Left lung (tissue), 4 donors: ENCODE measurements at regions not wholly inside any gene's neighbourhood (a gene's known extent, or its start where the extent isn't known, plus 50 kb on each side); places are given as distances from the start of the nearest gene placed in this dataset.
"Not testable (repeated sequence)": the region's sequence is repeated elsewhere in the genome, so short reads cannot be mapped to it uniquely, and the experiment has no call there.

ENCODE experiments used
- ATAC-seq: fragments of 200-7000 bp; cut with Tn5 transposase; one replicate; pipeline ENCODE4 v1.9.1; 2020; ENCODE audit warnings: moderate library complexity
- DNase-seq, 4 donors: peaks; one replicate each; pipeline ENCODE4 v3.0.0-alpha.2; 2013 to 2020
- H3K27ac ChIP-seq, 2 donors: fragments of 200-600 bp; sonication (generic) in 1 of 2; one replicate each; pipeline versions ENCODE4 v1.5.0 to v1.8.0; 2020 to 2021
- H3K27me3 ChIP-seq, 2 donors: fragments of 200-600 bp; sonication (generic) in 1 of 2; one replicate each; pipeline versions ENCODE4 v1.5.0 to v1.8.0; 2020 to 2021
- H3K36me3 ChIP-seq, 2 donors: fragments of 200-600 bp; sonication (generic) in 1 of 2; one replicate each; pipeline versions ENCODE4 v1.5.0 to v1.8.0; 2020 to 2021
- H3K4me1 ChIP-seq, 2 donors: fragments of 200-600 bp; one replicate each; pipeline ENCODE4 v1.8.0; 2021
- H3K4me3 ChIP-seq, 2 donors: fragments of 200-600 bp; sonication (generic) in 1 of 2; one replicate each; pipeline versions ENCODE4 v1.5.0 to v1.8.0; 2020 to 2021; ENCODE audit warnings: mild to moderate bottlenecking in 1 of 2
- H3K9me3 ChIP-seq, 2 donors: fragments of 200-600 bp; sonication (generic) in 1 of 2; one replicate each; pipeline versions ENCODE4 v1.5.0 to v1.8.0; 2020 to 2021
- CTCF ChIP-seq, 2 donors: fragments of 200-600 bp; sonication (generic) in 1 of 2; IDR thresholded peaks; one replicate each; pipeline versions ENCODE4 v1.5.0 to v1.8.0; 2021; ENCODE audit warnings: antibody characterized with exemption in 2 of 2
- intact Hi-C, 2 donors: fragments of 100-400 bp; cut with DNase I; formaldehyde crosslinking; loops; one replicate each; pipeline versions ENCODE4 v1.11.2 to v1.14.2; 2022
- donor health status: DM: no; HTN: yes; CAD: no.
- donor health status: DM: no; HTN: no; CAD: no.

GRCh38 chr3:73827204-73827603 is 202.5 kb upstream of the PDZRN3 start:
- Histone ChIP-seq H3K27me3 (no peaks in the 10 kb centered on the region), H3K36me3 (no peaks in the 10 kb centered on the region), H3K4me3 (no peak overlapping the region), H3K4me1 (no peaks in the 10 kb centered on the region), H3K27ac (no peak overlapping the region), H3K9me3 (no peaks in the 10 kb centered on the region)
- intact Hi-C loops, result no loop called here
- no peak for TF ChIP-seq CTCF (IDR thresholded peaks at IDR 0.05)
- no peak for DNase-seq
- ATAC-seq, result no peak

- H3K4me1 ChIP-seq, DNase-seq, intact Hi-C loops, H3K4me3 ChIP-seq, ATAC-seq, H3K27ac ChIP-seq, H3K27me3 ChIP-seq, H3K9me3 ChIP-seq, H3K36me3 ChIP-seq: not testable (repeated sequence)
Observed at GRCh38 chr3:73820896-73821295, 196.2 kb upstream of the PDZRN3 start.

GRCh38 chr3:73820431-73820830 is 195.7 kb upstream of the PDZRN3 start:
- Histone ChIP-seq H3K27me3 (no peaks in the 10 kb centered on the region), H3K36me3 (no peaks in the 10 kb centered on the region), H3K4me1 (no peaks in the 10 kb centered on the region), H3K27ac (no peak overlapping the region), H3K4me3 (no peak overlapping the region), H3K9me3 (peaks cover 0 to 10% of the 10 kb centered on the region in 2 donors)
- intact Hi-C loops, result no loop called here
- ATAC-seq (no peak), DNase-seq (no peak)
- no peak for TF ChIP-seq CTCF (IDR thresholded peaks at IDR 0.05)

- H3K9me3 ChIP-seq, result no peaks in the 10 kb centered on the region
- intact Hi-C loops, result no loop called here
- H3K27me3 ChIP-seq, result no peaks in the 10 kb centered on the region
- no peaks in the 10 kb centered on the region for H3K4me1 ChIP-seq
- no peaks in the 10 kb centered on the region for H3K36me3 ChIP-seq
- no peak overlapping the region for H3K27ac ChIP-seq
- TF ChIP-seq CTCF (IDR thresholded peaks at IDR 0.05), result no peak
- DNase-seq, result no peak
- ATAC-seq, result no peak
- no peak overlapping the region for H3K4me3 ChIP-seq
Observed at GRCh38 chr3:73815966-73816365, 191.2 kb upstream of the PDZRN3 start.

GRCh38 chr3:73813692-73814292 is 189.1 kb upstream of the PDZRN3 start:
- Histone ChIP-seq H3K27ac (no peak overlapping the region), H3K9me3 (no peaks in the 10 kb centered on the region), H3K36me3 (no peaks in the 10 kb centered on the region), H3K27me3 (no peaks in the 10 kb centered on the region), H3K4me1 (no peaks in the 10 kb centered on the region), H3K4me3 (no peak overlapping the region)
- intact Hi-C loops, result no loop called here
- ATAC-seq, result no peak
- no peak for DNase-seq
- no peak for TF ChIP-seq CTCF (IDR thresholded peaks at IDR 0.05)

- H3K27ac ChIP-seq, result no peak overlapping the region
- H3K36me3 ChIP-seq, result no peaks in the 10 kb centered on the region
- intact Hi-C loops, result no loop called here
- H3K4me1 ChIP-seq, result no peaks in the 10 kb centered on the region
- no peaks in the 10 kb centered on the region for H3K27me3 ChIP-seq
- no peaks in the 10 kb centered on the region for H3K9me3 ChIP-seq
- no peak for TF ChIP-seq CTCF (IDR thresholded peaks at IDR 0.05)
- DNase-seq (peak in 2 of 4 donors; percentile 80 to 83), ATAC-seq (peak; percentile 41)
- H3K4me3 ChIP-seq, result no peak overlapping the region
Observed at GRCh38 chr3:73813291-73813690, 188.6 kb upstream of the PDZRN3 start.
